ENCODE measurements at regions not wholly inside any gene's neighbourhood (a gene's known extent, or its start where the extent isn't known, plus 50 kb on each side); places are given as distances from the start of the nearest gene placed in this dataset.

DNA sequence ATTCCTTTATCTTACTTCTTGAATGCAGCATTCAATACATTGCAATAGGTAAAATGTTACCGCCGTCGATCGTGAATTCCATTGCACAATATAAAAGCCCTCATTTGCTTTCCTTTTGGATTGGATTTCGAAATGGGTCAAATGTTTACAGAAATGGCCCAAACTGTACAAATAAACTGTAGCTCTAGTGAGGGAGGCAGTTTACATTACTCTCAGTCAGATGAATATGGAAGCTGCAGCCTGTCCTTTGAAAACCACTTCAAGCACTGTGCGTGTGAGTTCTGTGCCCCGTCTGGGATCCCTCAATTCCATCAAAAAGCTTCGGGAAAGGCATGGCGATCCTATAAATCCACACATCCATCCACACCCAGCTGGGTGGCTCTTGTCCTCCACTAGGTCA, 258.6 kb upstream of the FOXF1 start:
- Histone ChIP-seq H3K27me3 (ENCODE audit: insufficient read depth, poor library complexity, severe bottlenecking) (no peaks in the 10 kb centered on the region), H3K27ac (replicated peaks) (no peak overlapping the region), H3K4me3 (replicated peaks; ENCODE audit: insufficient read depth, low read length) (no peak overlapping the region)
- no peak for DNase-seq (ENCODE audit: low read depth in 1 of 2, low spot score in 1 of 2)
- TF ChIP-seq, protein P1, sequence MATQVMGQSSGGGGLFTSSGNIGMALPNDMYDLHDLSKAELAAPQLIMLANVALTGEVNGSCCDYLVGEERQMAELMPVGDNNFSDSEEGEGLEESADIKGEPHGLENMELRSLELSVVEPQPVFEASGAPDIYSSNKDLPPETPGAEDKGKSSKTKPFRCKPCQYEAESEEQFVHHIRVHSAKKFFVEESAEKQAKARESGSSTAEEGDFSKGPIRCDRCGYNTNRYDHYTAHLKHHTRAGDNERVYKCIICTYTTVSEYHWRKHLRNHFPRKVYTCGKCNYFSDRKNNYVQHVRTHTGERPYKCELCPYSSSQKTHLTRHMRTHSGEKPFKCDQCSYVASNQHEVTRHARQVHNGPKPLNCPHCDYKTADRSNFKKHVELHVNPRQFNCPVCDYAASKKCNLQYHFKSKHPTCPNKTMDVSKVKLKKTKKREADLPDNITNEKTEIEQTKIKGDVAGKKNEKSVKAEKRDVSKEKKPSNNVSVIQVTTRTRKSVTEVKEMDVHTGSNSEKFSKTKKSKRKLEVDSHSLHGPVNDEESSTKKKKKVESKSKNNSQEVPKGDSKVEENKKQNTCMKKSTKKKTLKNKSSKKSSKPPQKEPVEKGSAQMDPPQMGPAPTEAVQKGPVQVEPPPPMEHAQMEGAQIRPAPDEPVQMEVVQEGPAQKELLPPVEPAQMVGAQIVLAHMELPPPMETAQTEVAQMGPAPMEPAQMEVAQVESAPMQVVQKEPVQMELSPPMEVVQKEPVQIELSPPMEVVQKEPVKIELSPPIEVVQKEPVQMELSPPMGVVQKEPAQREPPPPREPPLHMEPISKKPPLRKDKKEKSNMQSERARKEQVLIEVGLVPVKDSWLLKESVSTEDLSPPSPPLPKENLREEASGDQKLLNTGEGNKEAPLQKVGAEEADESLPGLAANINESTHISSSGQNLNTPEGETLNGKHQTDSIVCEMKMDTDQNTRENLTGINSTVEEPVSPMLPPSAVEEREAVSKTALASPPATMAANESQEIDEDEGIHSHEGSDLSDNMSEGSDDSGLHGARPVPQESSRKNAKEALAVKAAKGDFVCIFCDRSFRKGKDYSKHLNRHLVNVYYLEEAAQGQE (IDR thresholded peaks at IDR 0.05; ENCODE audit: insufficient replicate concordance, low read depth): no peak
- TF ChIP-seq POLR2AphosphoS5 (IDR thresholded peaks at IDR 0.05; ENCODE audit: low read depth): no peak
- TF ChIP-seq GABPA (IDR thresholded peaks at IDR 0.05; ENCODE audit: low read depth): no peak

DNA sequence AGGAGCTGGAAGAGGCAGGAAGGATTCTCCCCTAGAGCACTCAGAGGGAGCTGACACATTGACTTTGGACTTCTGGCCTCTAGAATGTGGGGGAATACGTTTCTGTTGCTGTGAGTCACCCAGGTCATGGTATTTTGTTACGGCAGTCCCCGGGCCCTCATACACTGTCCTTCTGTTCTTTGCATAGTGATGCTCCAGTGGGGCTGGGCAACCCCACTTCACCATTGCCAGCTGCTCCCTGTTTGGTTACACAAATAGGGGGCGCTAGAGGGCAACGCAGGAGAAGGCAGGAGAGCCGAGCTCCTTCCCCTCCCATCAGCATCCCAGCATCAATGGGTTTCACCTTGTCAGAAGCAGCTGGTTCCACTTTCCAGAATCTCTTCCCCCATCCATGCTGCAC, 257.7 kb upstream of the FOXF1 start:
- Histone ChIP-seq H3K27ac (replicated peaks) (no peak overlapping the region), H3K27me3 (ENCODE audit: insufficient read depth, poor library complexity, severe bottlenecking) (no peaks in the 10 kb centered on the region), H3K4me3 (replicated peaks; ENCODE audit: insufficient read depth, low read length) (no peak overlapping the region)
- no peak for DNase-seq (ENCODE audit: low read depth in 1 of 2, low spot score in 1 of 2)
- TF ChIP-seq, protein P2, sequence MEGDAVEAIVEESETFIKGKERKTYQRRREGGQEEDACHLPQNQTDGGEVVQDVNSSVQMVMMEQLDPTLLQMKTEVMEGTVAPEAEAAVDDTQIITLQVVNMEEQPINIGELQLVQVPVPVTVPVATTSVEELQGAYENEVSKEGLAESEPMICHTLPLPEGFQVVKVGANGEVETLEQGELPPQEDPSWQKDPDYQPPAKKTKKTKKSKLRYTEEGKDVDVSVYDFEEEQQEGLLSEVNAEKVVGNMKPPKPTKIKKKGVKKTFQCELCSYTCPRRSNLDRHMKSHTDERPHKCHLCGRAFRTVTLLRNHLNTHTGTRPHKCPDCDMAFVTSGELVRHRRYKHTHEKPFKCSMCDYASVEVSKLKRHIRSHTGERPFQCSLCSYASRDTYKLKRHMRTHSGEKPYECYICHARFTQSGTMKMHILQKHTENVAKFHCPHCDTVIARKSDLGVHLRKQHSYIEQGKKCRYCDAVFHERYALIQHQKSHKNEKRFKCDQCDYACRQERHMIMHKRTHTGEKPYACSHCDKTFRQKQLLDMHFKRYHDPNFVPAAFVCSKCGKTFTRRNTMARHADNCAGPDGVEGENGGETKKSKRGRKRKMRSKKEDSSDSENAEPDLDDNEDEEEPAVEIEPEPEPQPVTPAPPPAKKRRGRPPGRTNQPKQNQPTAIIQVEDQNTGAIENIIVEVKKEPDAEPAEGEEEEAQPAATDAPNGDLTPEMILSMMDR (IDR thresholded peaks at IDR 0.05; ENCODE audit: insufficient read depth, low read length): no peak
- TF ChIP-seq POLR2AphosphoS5 (IDR thresholded peaks at IDR 0.05; ENCODE audit: low read depth): no peak
- TF ChIP-seq GABPA (IDR thresholded peaks at IDR 0.05; ENCODE audit: low read depth): no peak
- TF ChIP-seq, protein P1 (IDR thresholded peaks at IDR 0.05; ENCODE audit: insufficient replicate concordance, low read depth): no peak
- TF ChIP-seq SPI1 (IDR thresholded peaks at IDR 0.05; ENCODE audit: borderline replicate concordance, low read depth): no peak

DNA sequence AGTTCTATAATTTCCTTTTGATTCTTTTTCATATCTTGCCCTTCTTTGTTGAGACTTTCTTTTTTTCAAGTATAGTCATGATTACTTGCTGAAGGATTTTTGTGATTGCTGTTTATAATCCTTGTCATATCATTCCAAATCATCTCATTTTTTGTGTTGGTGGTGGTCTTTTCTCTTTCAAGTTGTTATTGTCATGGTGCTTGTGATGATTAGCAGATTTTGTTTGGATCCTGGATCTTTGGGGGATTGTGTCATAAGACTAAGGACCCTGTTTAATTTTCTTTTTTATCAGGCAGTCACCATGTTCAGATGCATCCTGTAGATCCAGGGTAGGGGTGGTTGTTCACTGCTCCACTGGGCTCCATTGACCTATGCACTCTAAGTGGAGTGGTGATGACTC, 254.4 kb upstream of the FOXF1 start:
- TF ChIP-seq SPI1 (IDR thresholded peaks at IDR 0.05; ENCODE audit: borderline replicate concordance, low read depth) (no peak), POLR2AphosphoS5 (IDR thresholded peaks at IDR 0.05; ENCODE audit: low read depth) (no peak), GABPA (IDR thresholded peaks at IDR 0.05; ENCODE audit: low read depth) (no peak)
- TF ChIP-seq, protein P1 (IDR thresholded peaks at IDR 0.05; ENCODE audit: insufficient replicate concordance, low read depth): no peak
- TF ChIP-seq, protein P2 (IDR thresholded peaks at IDR 0.05; ENCODE audit: insufficient read depth, low read length): no peak
- no peak overlapping the region for H3K27ac ChIP-seq (replicated peaks)

DNA sequence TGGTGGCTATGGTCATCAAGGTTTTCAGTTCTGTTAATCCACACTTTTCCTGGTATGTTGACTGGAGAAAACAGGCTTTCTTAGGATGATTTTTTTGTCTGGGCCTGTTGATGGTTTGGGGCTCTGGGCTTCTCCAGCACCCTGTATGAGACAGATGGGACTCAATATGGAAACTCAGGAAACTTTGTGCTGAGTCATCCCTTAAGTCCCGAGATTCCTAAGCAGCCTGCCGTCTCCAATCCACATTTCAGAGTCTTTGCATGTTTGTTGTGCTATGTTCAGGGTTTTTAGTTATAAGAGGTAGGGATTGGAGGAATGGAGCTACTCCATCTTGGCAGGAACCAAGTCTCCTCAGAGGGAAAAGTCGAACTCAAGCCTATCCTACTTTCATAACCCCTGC, 253.3 kb upstream of the FOXF1 start:
- TF ChIP-seq, protein P2 (IDR thresholded peaks at IDR 0.05; ENCODE audit: insufficient read depth, low read length): no peak
- TF ChIP-seq, protein P1 (IDR thresholded peaks at IDR 0.05; ENCODE audit: insufficient replicate concordance, low read depth): no peak
- TF ChIP-seq POLR2AphosphoS5 (IDR thresholded peaks at IDR 0.05; ENCODE audit: low read depth) (no peak), SPI1 (IDR thresholded peaks at IDR 0.05; ENCODE audit: borderline replicate concordance, low read depth) (no peak), GABPA (IDR thresholded peaks at IDR 0.05; ENCODE audit: low read depth) (no peak)
- no peak for DNase-seq (ENCODE audit: low read depth in 1 of 2, low spot score in 1 of 2)
- no peak overlapping the region for H3K27ac ChIP-seq (replicated peaks)
- H3K4me3 ChIP-seq (replicated peaks; ENCODE audit: insufficient read depth, low read length): no peak overlapping the region
- no peaks in the 10 kb centered on the region for H3K27me3 ChIP-seq (ENCODE audit: insufficient read depth, poor library complexity, severe bottlenecking)

More for the DNA sequence above, 254.4 kb upstream of the FOXF1 start:
- Histone ChIP-seq H3K4me3 (replicated peaks; ENCODE audit: insufficient read depth, low read length) (no peak overlapping the region), H3K27me3 (ENCODE audit: insufficient read depth, poor library complexity, severe bottlenecking) (no peaks in the 10 kb centered on the region)
- no peak for DNase-seq (ENCODE audit: low read depth in 1 of 2, low spot score in 1 of 2)

Measured in HL-60 (cell line).